NCI-H748 (cell line): ENCODE measurements at regions not wholly inside any gene's neighbourhood (a gene's known extent, or its start where the extent isn't known, plus 50 kb on each side); places are given as distances from the start of the nearest gene placed in this dataset.

ENCODE experiments used
- DNase-seq: peaks from one replicate; lab custom pipeline; 2025; ENCODE audit not compliant: unreplicated experiment; lab: John Stamatoyannopoulos, UW

GRCh38 chr14:44720707-44721106 is 213.6 kb upstream of the FSCB start:
- DNase-seq, result no peak

GRCh38 chr14:44712024-44712815 is 205.1 kb upstream of the FSCB start:
- peak; percentile 80 for DNase-seq

GRCh38 chr14:44701563-44702263 is 194.6 kb upstream of the FSCB start:
- DNase-seq, result peak; percentile 13

GRCh38 chr14:44700694-44701093 is 193.6 kb upstream of the FSCB start:
- peak; percentile 67 for DNase-seq

GRCh38 chr14:44700184-44700583 is 193.1 kb upstream of the FSCB start:
- DNase-seq, result no peak

GRCh38 chr14:44699391-44699790 is 192.3 kb upstream of the FSCB start:
- no peak for DNase-seq

GRCh38 chr14:44669496-44669895 is 162.4 kb upstream of the FSCB start:
- DNase-seq, result no peak

GRCh38 chr14:44663136-44663535 is 156.1 kb upstream of the FSCB start:
- no peak for DNase-seq

- no peak for DNase-seq
Observed at GRCh38 chr14:44662250-44662891, 155.3 kb upstream of the FSCB start.

GRCh38 chr14:44658389-44658696 is 151.3 kb upstream of the FSCB start:
- no peak for DNase-seq

GRCh38 chr14:44657696-44658388 is 150.8 kb upstream of the FSCB start:
- DNase-seq, result peak; percentile 90

GRCh38 chr14:44657203-44657602 is 150.1 kb upstream of the FSCB start:
- peak; percentile 31 for DNase-seq

GRCh38 chr14:44654591-44654990 is 147.5 kb upstream of the FSCB start:
- no peak for DNase-seq

- no peak for DNase-seq
Observed at GRCh38 chr14:44653641-44654040, 146.6 kb upstream of the FSCB start.

GRCh38 chr14:44652640-44653039 is 145.6 kb upstream of the FSCB start:
- DNase-seq, result no peak

GRCh38 chr14:44649061-44649460 is 142.0 kb upstream of the FSCB start:
- no peak for DNase-seq

- no peak for DNase-seq
Observed at GRCh38 chr14:44640416-44640815, 133.3 kb upstream of the FSCB start.

- no peak for DNase-seq
Observed at GRCh38 chr14:44639781-44640385, 132.8 kb upstream of the FSCB start.

GRCh38 chr14:44634692-44635091 is 127.6 kb upstream of the FSCB start:
- no peak for DNase-seq

- DNase-seq, result peak; percentile 54
Observed at GRCh38 chr14:44626423-44626822, 119.3 kb upstream of the FSCB start.

GRCh38 chr14:44625098-44625497 is 118.0 kb upstream of the FSCB start:
- no peak for DNase-seq
